HCT116 (cell line): ENCODE measurements at regions not wholly inside any gene's neighbourhood (a gene's known extent, or its start where the extent isn't known, plus 50 kb on each side); places are given as distances from the start of the nearest gene placed in this dataset.

Experiments used
- ATAC-seq: fragments of 200-7000 bp; cut with Tn5 transposase; 2 replicates; pipeline ENCODE4 v1.9.1; 2020; ENCODE audit warnings: mild to moderate bottlenecking, moderate library complexity
- BruUV-seq: library from RNA; stranded (reverse); fragments of 400-500 nt; replicated peaks from 2 replicates; lab custom pipeline; 2021; lab: Mats Ljungman, UMichigan
- CTCF ChIA-PET: fragments of 300-600 bp; sonication (Branson Sonifier 250); formaldehyde crosslinking; loops from one replicate; lab custom pipeline; 2021; ENCODE audit warnings: antibody characterized with exemption; lab: Charles Lee
- POLR2A ChIA-PET: fragments of 300-600, 350-600 bp; sonication (Branson Sonifier 250); formaldehyde crosslinking; loops from one replicate; lab custom pipeline; 2021; ENCODE audit warnings: antibody characterized with exemption; lab: Charles Lee
- RAD21 ChIA-PET, 2 experiments: fragments of 300-600 bp; sonication (Branson Sonifier 250); formaldehyde crosslinking; loops; one replicate each; lab custom pipeline; 2023; ENCODE audit warnings: low total read pairs in 2 of 2; ENCODE audit not compliant: uncharacterized antibody in 2 of 2, unreplicated experiment in 2 of 2, low non-redundant PET in 1 of 2; lab: Charles Lee
- DNase-seq: peaks from one replicate; pipeline ENCODE4 v3.0.0-alpha.2; 2010; ENCODE audit warnings: low read depth, low spot score
- H2AFZ ChIP-seq: fragments of 200-600 bp; shearing (Covaris generic), sonication (generic); 2 replicates; pipeline ENCODE4 v1.6.1; 2017; ENCODE audit warnings: low read depth, mixed run types, mixed read lengths, antibody characterized with exemption, low read length; ENCODE audit not compliant: poor library complexity, severe bottlenecking
- H3K27ac ChIP-seq: 2 replicates; pipeline ENCODE4 v1.5.1; 2012; ENCODE audit warnings: low read depth, low read length
- H3K27me3 ChIP-seq: fragments of 200-600 bp; sonication (generic); 2 replicates; pipeline ENCODE4 v1.6.1; 2016; ENCODE audit warnings: mixed run types, low read length, mixed read lengths; ENCODE audit not compliant: insufficient read depth
- H3K36me3 ChIP-seq, 2 experiments: fragments of 200-500 bp in 1 of 2; fragments of 200-600 bp in 1 of 2; sonication (Bioruptor generic) in 1 of 2; sonication (generic) in 1 of 2; 2 replicates each; pipeline versions ENCODE4 v1.5.1 to v1.6.1; 2014 to 2016; ENCODE audit warnings: low read length in 2 of 2, inconsistent platforms in 1 of 2, mixed read lengths in 1 of 2, mixed run types in 1 of 2; ENCODE audit not compliant: insufficient read depth in 2 of 2, control insufficient read depth in 1 of 2
- H3K4me1 ChIP-seq, 2 experiments: fragments of 200-600 bp in 1 of 2; sonication (generic) in 1 of 2; 2 replicates each; pipeline versions ENCODE4 v1.5.1 to v1.6.1; 2012 to 2017; ENCODE audit warnings: low read length in 2 of 2, inconsistent platforms in 1 of 2, mild to moderate bottlenecking in 1 of 2, mixed read lengths in 1 of 2, mixed run types in 1 of 2, moderate library complexity in 1 of 2; ENCODE audit not compliant: insufficient read depth in 2 of 2, control insufficient read depth in 1 of 2
- H3K4me2 ChIP-seq: fragments of 200-600 bp; sonication (generic); 2 replicates; pipeline ENCODE4 v1.6.1; 2017; ENCODE audit warnings: mixed run types, low read length, mixed read lengths
- H3K4me3 ChIP-seq, 2 experiments: fragments of 200-600 bp in 1 of 2; sonication (generic) in 1 of 2; replicated peaks in 1 of 2; 2 replicates each; pipeline ENCODE4 v1.5.1; 2011 to 2016; ENCODE audit warnings: low read length in 2 of 2, control low read depth in 1 of 2, low read depth in 1 of 2, mild to moderate bottlenecking in 1 of 2, mixed read lengths in 1 of 2, mixed run types in 1 of 2
- H3K79me2 ChIP-seq: fragments of 200-600 bp; sonication (generic); 2 replicates; pipeline ENCODE4 v1.6.1; 2017; ENCODE audit warnings: mild to moderate bottlenecking, mixed run types, low read length, moderate library complexity, mixed read lengths; ENCODE audit not compliant: insufficient read depth
- H3K9ac ChIP-seq: fragments of 200-600 bp; sonication (generic); 2 replicates; pipeline ENCODE4 v1.6.1; 2016; ENCODE audit warnings: low read length, mixed read lengths
- H3K9me2 ChIP-seq: fragments of 200-600 bp; sonication (generic), shearing (Covaris generic); 2 replicates; pipeline ENCODE4 v1.6.1; 2017; ENCODE audit warnings: mixed run types, mild to moderate bottlenecking, moderate library complexity; ENCODE audit not compliant: insufficient read depth
- H3K9me3 ChIP-seq, 2 experiments: fragments of 200-500 bp in 1 of 2; fragments of 200-600 bp in 1 of 2; sonication (Bioruptor generic) in 1 of 2; sonication (generic) in 1 of 2; 2 replicates each; pipeline ENCODE4 v1.6.1; 2014 to 2017; ENCODE audit warnings: low read length in 2 of 2, mixed read lengths in 2 of 2, inconsistent platforms in 1 of 2, low read depth in 1 of 2, mild to moderate bottlenecking in 1 of 2, mixed run types in 1 of 2, moderate library complexity in 1 of 2; ENCODE audit not compliant: control insufficient read depth in 1 of 2, insufficient read depth in 1 of 2
- H4K20me1 ChIP-seq: fragments of 200-600 bp; sonication (generic), shearing (Covaris generic); 2 replicates; pipeline ENCODE4 v1.6.1; 2017; ENCODE audit warnings: mixed run types, mild to moderate bottlenecking, moderate library complexity; ENCODE audit not compliant: insufficient read depth
- CEBPB ChIP-seq: IDR thresholded peaks from 2 replicates; pipeline ENCODE4 v1.6.1; 2012; ENCODE audit warnings: low read depth
- EGR1 ChIP-seq: IDR thresholded peaks from 2 replicates; pipeline ENCODE4 v1.6.1; 2012; ENCODE audit warnings: low read depth
- FOSL1 ChIP-seq: IDR thresholded peaks from 2 replicates; pipeline ENCODE4 v1.6.1; 2012; ENCODE audit warnings: low read depth
- JUND ChIP-seq: IDR thresholded peaks from 2 replicates; pipeline ENCODE4 v1.6.1; 2012
- POLR2AphosphoS5 ChIP-seq: IDR thresholded peaks from 2 replicates; pipeline ENCODE4 v1.6.1; 2011; ENCODE audit warnings: mild to moderate bottlenecking, low read depth, low read length, moderate library complexity
- RAD21 ChIP-seq: IDR thresholded peaks from 2 replicates; pipeline ENCODE4 v1.6.1; 2012; ENCODE audit warnings: low read depth, mild to moderate bottlenecking
- REST ChIP-seq: IDR thresholded peaks from 2 replicates; pipeline ENCODE4 v1.6.1; 2012; ENCODE audit warnings: low read depth
- SIN3A ChIP-seq: IDR thresholded peaks from 2 replicates; pipeline ENCODE4 v1.6.1; 2012; ENCODE audit warnings: low read depth
- ZBTB33 ChIP-seq: IDR thresholded peaks from 2 replicates; pipeline ENCODE4 v1.6.1; 2011; ENCODE audit warnings: mild to moderate bottlenecking, low read length, moderate library complexity; ENCODE audit not compliant: insufficient replicate concordance; ENCODE audit errors: extremely low read depth
- ZNF274 ChIP-seq: fragments of 200-500 bp; sonication (Bioruptor generic); IDR thresholded peaks from 2 replicates; pipeline ENCODE4 v1.6.1; 2014; ENCODE audit warnings: mild to moderate bottlenecking, low read depth, low read length, inconsistent platforms
- intact Hi-C: fragments of 100-400 bp; cut with micrococcal nuclease; formaldehyde crosslinking; loops from 2 replicates; pipeline ENCODE4 v1.10.0; 2022

- Histone ChIP-seq H3K27ac (no peak overlapping the region), H3K9me3 (no peaks in the 10 kb centered on the region), H4K20me1 (0 out of 2 replicates have a peak, but pooled peaks cover 6% of the 10 kb centered on the region), H3K4me1 (no peaks in the 10 kb centered on the region), H2AFZ (no peak overlapping the region), H3K36me3 (no peaks in the 10 kb centered on the region), H3K4me2 (no peak overlapping the region), H3K27me3 (peaks cover 82% of the 10 kb centered on the region), H3K9me2 (no peaks in the 10 kb centered on the region), H3K9ac (no peak overlapping the region), H3K79me2 (no peaks in the 10 kb centered on the region), H3K4me3 (no peak overlapping the region)
- TF ChIP-seq ZBTB33 (no peak), RAD21 (no peak)
- ChIA-PET RAD21 (no interaction called here), CTCF (no interaction called here), POLR2A (no interaction called here)
- BruUV-seq: no TSS peak
- intact Hi-C loops: no loop called here
- ATAC-seq: no peak
- no peak for DNase-seq
Observed at GRCh38 chr6:125357515-125358256, 55.9 kb upstream of the HDDC2 start.

GRCh38 chr6:125358898-125359297, 57.1 kb upstream of the HDDC2 start:
- DNase-seq: no peak
- no peak overlapping the region for H3K4me2 ChIP-seq
- no peak overlapping the region for H3K4me3 ChIP-seq
- H3K9ac ChIP-seq: no peak overlapping the region
- RAD21 ChIA-PET: no interaction called here
- 0 out of 2 replicates have a peak, but pooled peaks cover 6% of the 10 kb centered on the region for H4K20me1 ChIP-seq
- no peaks in the 10 kb centered on the region for H3K4me1 ChIP-seq
- H2AFZ ChIP-seq: no peak overlapping the region
- intact Hi-C loops: no loop called here
- BruUV-seq: no TSS peak
- POLR2A ChIA-PET: no interaction called here
- H3K79me2 ChIP-seq: no peaks in the 10 kb centered on the region
- H3K27me3 ChIP-seq: peaks cover 81% of the 10 kb centered on the region
- H3K36me3 ChIP-seq: no peaks in the 10 kb centered on the region
- no peaks in the 10 kb centered on the region for H3K9me2 ChIP-seq
- CTCF ChIA-PET: no interaction called here
- no peaks in the 10 kb centered on the region for H3K9me3 ChIP-seq
- no peak overlapping the region for H3K27ac ChIP-seq
- ATAC-seq: no peak
- no peak for TF ChIP-seq SIN3A
- TF ChIP-seq CEBPB: no peak
- no peak for TF ChIP-seq EGR1
- TF ChIP-seq POLR2AphosphoS5: no peak
- no peak for TF ChIP-seq JUND
- TF ChIP-seq REST: no peak
- TF ChIP-seq FOSL1: no peak
- no peak for TF ChIP-seq ZNF274
- no peak for TF ChIP-seq ZBTB33
